Colonic mucosa (tissue), 4 donors: ENCODE measurements at regions not wholly inside any gene's neighbourhood (a gene's known extent, or its start where the extent isn't known, plus 50 kb on each side); places are given as distances from the start of the nearest gene placed in this dataset.

Experiments used
- DNase-seq: peaks from one replicate; pipeline ENCODE4 v3.0.0-alpha.2; 2020
- H3K27ac ChIP-seq: fragments of 200-600 bp; one replicate; pipeline ENCODE4 v1.8.0; 2021
- H3K27me3 ChIP-seq: fragments of 200-600 bp; one replicate; pipeline ENCODE4 v1.8.0; 2021
- H3K36me3 ChIP-seq: fragments of 200-600 bp; one replicate; pipeline ENCODE4 v1.8.0; 2021
- H3K4me1 ChIP-seq: fragments of 200-600 bp; one replicate; pipeline ENCODE4 v1.8.0; 2021; ENCODE audit warnings: mild to moderate bottlenecking
- H3K4me3 ChIP-seq: fragments of 200-600 bp; one replicate; pipeline ENCODE4 v1.8.0; 2021
- H3K9ac ChIP-seq, 2 donors: one replicate each; pipeline ENCODE4 v1.7.0; 2013; ENCODE audit warnings: control low read depth in 2 of 2, low read depth in 2 of 2, low read length in 2 of 2
- H3K9me3 ChIP-seq: fragments of 200-600 bp; one replicate; pipeline ENCODE4 v1.8.0; 2021
- CTCF ChIP-seq: fragments of 200-600 bp; IDR thresholded peaks from one replicate; pipeline ENCODE4 v1.8.0; 2022; ENCODE audit warnings: antibody characterized with exemption, mild to moderate bottlenecking
- intact Hi-C: fragments of 100-400 bp; cut with DNase I; formaldehyde crosslinking; loops from one replicate; pipeline ENCODE4 v1.14.1; 2022
- donor health status: healthy.
- donor health status: DM: no; HTN: no; CAD: no.
- donor health status: DM: no; HTN: no; CAD: no.

GRCh38 chr4:133891011-133891410, 310.6 kb downstream of the PABPC4L start:
- no peaks in the 10 kb centered on the region for H3K4me1 ChIP-seq

GRCh38 chr4:133887723-133888122, 313.9 kb downstream of the PABPC4L start:
- no peak overlapping the region for H3K4me3 ChIP-seq
- intact Hi-C loops = no loop called here
- no peak overlapping the region for H3K9ac ChIP-seq
- no peaks in the 10 kb centered on the region for H3K27me3 ChIP-seq
- H3K4me1 ChIP-seq = no peaks in the 10 kb centered on the region
- H3K36me3 ChIP-seq = no peaks in the 10 kb centered on the region
- no peak for DNase-seq
- H3K27ac ChIP-seq = no peak overlapping the region
- H3K9me3 ChIP-seq = no peaks in the 10 kb centered on the region
- TF ChIP-seq CTCF = no peak

More at GRCh38 chr4:133891011-133891410, 310.6 kb downstream of the PABPC4L start:
- H3K9me3 ChIP-seq = no peaks in the 10 kb centered on the region
- H3K27ac ChIP-seq = no peak overlapping the region
- no peak for TF ChIP-seq CTCF
- intact Hi-C loops = no loop called here
- DNase-seq = no peak
- H3K4me3 ChIP-seq = no peak overlapping the region
- no peak overlapping the region for H3K9ac ChIP-seq
- no peaks in the 10 kb centered on the region for H3K36me3 ChIP-seq
- H3K27me3 ChIP-seq = no peaks in the 10 kb centered on the region

GRCh38 chr4:133869486-133869885, 332.1 kb downstream of the PABPC4L start:
- Histone ChIP-seq H3K27ac (no peak overlapping the region), H3K4me3 (no peak overlapping the region), H3K4me1 (no peaks in the 10 kb centered on the region), H3K27me3 (no peaks in the 10 kb centered on the region), H3K36me3 (no peaks in the 10 kb centered on the region), H3K9ac (no peak overlapping the region), H3K9me3 (no peaks in the 10 kb centered on the region)
- intact Hi-C loops = no loop called here
- DNase-seq = no peak
- no peak for TF ChIP-seq CTCF

- H3K27me3 ChIP-seq = no peaks in the 10 kb centered on the region
- intact Hi-C loops = no loop called here
- no peaks in the 10 kb centered on the region for H3K4me1 ChIP-seq
- TF ChIP-seq CTCF = no peak
- H3K9ac ChIP-seq = no peak overlapping the region
- no peak overlapping the region for H3K4me3 ChIP-seq
- no peak for DNase-seq
- H3K27ac ChIP-seq = no peak overlapping the region
- no peaks in the 10 kb centered on the region for H3K36me3 ChIP-seq
- no peaks in the 10 kb centered on the region for H3K9me3 ChIP-seq
Measured at GRCh38 chr4:133868856-133869255, 332.7 kb downstream of the PABPC4L start.

- Histone ChIP-seq H3K4me3 (no peak overlapping the region), H3K27me3 (no peaks in the 10 kb centered on the region), H3K36me3 (no peaks in the 10 kb centered on the region), H3K9me3 (no peaks in the 10 kb centered on the region), H3K4me1 (no peaks in the 10 kb centered on the region), H3K27ac (no peak overlapping the region), H3K9ac (no peak overlapping the region)
- intact Hi-C loops = no loop called here
- DNase-seq = no peak
- TF ChIP-seq CTCF = no peak
Measured at GRCh38 chr4:133866328-133866699, 335.3 kb downstream of the PABPC4L start.
